Frontal cortex (tissue), 3 donors: ENCODE measurements at regions not wholly inside any gene's neighbourhood (a gene's known extent, or its start where the extent isn't known, plus 50 kb on each side); places are given as distances from the start of the nearest gene placed in this dataset.
"Not testable (repeated sequence)": the region's sequence is repeated elsewhere in the genome, so short reads cannot be mapped to it uniquely, and the experiment has no call there.

ENCODE experiments used
- DNase-seq, 2 donors: peaks; one replicate each; pipeline ENCODE4 v3.0.0; 2012; ENCODE audit warnings: low spot score in 2 of 2
- FAIRE-seq: peaks from 2 replicates; lab custom pipeline; 2012; peaks lifted over from hg19 to GRCh38; lab: Jason Lieb, UNC
- donor health status: control.
- donor health status: control.
- donor health status: control.

DNA sequence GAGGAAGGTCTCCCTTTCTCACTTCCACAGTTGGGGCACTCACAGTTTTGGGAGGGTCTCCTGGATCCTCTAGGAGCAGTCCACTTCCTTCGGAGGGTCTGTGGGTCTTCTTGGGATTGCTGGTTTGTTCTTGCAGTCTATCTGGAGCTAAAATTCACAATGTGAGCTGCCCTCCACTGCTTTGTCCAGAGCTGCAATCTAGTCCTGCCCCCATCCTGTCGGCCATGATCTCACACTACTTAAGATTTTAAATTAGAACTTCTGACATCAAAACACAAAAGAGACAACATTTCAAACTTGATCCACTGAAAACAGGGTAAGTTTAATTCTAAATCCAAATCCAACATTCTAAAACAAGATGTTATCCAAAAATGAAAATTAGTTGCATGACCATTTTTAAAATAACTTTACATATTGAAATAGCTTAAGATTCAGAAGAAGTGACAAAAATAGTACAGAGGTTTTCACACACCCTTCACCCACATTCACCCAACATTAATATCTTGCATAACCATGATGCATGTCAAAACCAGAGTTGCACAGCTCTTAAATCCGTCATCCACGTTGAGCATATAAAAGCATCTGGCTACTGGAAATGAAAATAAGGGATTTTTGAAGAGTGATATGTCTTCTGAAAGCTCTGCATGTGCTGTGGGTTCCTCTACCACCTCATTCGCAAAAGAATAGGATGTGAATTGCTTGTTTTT lies 113.7 kb upstream of the EPB41L4A start:
- FAIRE-seq: no peak
- DNase-seq: no peak

- DNase-seq (no peak), FAIRE-seq (no peak)
Measured at GRCh38 chr5:112533362-112533761, 114.3 kb upstream of the EPB41L4A start.

DNA sequence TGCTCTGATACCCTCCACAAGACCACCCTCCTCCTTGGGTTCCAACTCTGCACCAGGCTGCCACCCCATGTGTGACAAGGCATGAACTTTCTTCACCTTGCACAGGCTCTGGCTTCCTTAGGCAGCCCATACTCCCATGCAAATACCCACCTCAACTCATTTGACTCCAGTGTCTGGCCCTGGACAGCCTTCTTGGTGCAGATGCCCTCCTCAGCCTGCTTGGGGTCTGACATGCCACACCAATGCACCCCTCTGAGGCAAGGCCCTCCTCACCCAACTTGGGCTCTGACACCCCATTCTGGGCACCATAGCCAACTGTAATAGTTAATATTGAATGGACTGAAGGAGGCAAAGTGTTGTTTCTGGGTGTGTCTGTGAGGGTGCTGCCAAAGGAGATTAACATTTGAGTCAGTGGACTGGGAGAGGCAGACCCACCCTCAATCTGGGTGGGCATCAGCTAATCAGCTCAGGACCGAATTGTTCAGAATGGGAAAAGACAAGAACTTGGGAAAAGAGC lies 115.0 kb upstream of the EPB41L4A start:
- no peak for FAIRE-seq
- DNase-seq: no peak

DNA sequence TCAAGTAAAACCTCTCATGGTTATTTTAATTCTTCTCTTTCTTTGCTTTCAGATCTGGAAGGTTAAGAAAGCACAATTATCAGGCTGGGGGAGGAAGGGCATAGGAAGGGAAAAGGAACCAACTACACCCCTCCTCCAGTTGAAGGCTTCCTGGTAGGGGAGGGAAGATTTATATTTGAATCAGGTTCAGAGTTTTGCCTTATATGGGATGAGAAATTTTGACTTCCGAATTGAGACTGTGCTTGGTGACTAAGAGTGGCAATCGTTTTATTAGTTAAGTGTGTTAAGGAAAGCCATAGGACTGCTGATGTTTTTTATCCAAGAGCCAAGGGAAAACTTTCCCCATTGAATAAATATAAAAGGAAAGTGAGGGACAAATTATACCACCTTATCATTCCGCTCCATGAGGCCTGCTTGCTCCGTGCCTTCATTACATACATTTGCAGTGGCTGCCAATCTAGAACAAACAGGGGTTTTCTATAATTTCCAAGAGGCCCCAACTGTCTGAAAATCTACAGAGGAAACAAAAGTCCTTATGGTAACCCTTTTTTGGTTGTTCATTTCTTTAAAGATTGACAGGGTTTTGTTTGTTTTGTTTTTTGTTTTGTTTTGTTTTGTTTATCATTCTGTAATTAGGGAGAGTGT lies 115.7 kb upstream of the EPB41L4A start:
- FAIRE-seq: no peak
- no peak for DNase-seq

GRCh38 chr5:112535356-112535755 lies 116.3 kb upstream of the EPB41L4A start:
- FAIRE-seq: no peak
- DNase-seq: no peak

- DNase-seq, FAIRE-seq: not testable (repeated sequence)
Measured at GRCh38 chr5:112544558-112544957, 125.5 kb upstream of the EPB41L4A start.

GRCh38 chr5:112546946-112547592 lies 128.0 kb upstream of the EPB41L4A start:
- DNase-seq (no peak), FAIRE-seq (no peak)

- no peak for FAIRE-seq
Measured at GRCh38 chr5:112548246-112548881, 129.3 kb upstream of the EPB41L4A start.

DNA sequence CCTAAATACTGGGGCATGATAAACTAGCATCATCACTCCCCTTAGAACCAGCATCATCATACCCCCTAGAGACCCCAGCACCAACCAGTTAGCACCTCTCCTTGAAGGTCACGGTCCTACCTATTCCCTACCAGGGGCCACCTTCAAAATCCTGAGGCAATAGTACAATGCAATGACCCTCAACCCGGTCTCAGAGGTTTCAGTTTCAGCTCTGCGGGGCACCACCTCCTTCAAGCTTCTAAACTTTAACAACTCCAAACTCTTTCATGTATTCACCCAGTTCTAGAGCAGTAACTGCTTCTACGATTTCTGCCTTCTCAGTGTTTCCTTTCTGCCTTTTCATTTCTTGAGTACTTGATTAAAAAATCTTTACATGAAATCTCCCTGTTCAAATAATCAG lies 130.1 kb upstream of the EPB41L4A start:
- DNase-seq: no peak
- no peak for FAIRE-seq

More at GRCh38 chr5:112548246-112548881, 129.3 kb upstream of the EPB41L4A start:
- DNase-seq: no peak

GRCh38 chr5:112549605-112550166 lies 130.6 kb upstream of the EPB41L4A start:
- DNase-seq: no peak
- FAIRE-seq: no peak

GRCh38 chr5:112551419-112552032 lies 132.4 kb upstream of the EPB41L4A start:
- DNase-seq (peak; percentile 14 to 34), FAIRE-seq (peak; percentile 34)

- FAIRE-seq (no peak), DNase-seq (no peak)
Measured at GRCh38 chr5:112552216-112552615, 133.1 kb upstream of the EPB41L4A start.

- no peak for FAIRE-seq
- DNase-seq: no peak
Measured at GRCh38 chr5:112552791-112553190, 133.7 kb upstream of the EPB41L4A start.

DNA sequence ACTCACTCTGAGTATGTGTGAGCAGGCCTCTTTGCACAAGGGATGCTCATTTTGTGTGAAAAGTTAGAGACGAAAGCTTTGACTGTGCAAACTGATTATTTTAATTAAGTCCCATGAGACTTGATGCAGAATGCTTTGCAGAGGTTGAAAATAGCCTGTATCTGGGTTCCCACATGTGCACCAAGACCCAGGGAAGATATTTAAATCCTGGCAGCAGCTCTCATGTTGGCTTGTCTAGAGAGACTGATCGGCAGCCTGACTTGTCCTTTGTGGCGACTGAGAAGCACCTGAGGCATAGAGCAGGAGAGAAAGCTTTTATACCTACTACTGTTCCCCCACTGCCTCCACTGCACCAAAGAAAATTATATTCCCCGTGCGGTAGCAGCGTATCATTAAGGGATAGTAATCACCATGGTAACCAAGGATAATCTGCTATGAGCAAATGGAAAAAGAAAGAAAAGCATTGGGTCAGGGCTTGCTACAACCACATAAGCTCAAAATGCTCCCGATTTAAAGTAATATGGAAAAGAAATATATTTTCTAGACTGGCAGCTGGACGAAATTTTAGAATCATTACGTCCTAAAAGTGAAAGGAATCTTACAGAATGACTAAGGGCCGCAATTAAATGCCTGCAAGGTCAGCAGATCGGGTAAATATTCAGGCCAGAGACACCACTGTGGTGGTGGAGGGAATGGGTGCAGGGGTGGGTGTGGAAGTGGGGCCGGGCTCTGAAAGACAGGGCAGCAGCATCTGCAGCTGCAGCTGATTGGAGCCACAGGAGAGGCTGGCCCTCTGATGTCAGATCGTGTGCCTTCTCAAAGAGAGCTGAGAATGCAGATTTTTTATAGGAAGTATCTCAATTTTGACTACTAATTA lies 135.3 kb upstream of the EPB41L4A start:
- FAIRE-seq: no peak

GRCh38 chr5:112555197-112555596 lies 136.1 kb upstream of the EPB41L4A start:
- FAIRE-seq (no peak), DNase-seq (no peak)

More for the DNA sequence above, 135.3 kb upstream of the EPB41L4A start:
- DNase-seq: peak in 1 of 2 donors; percentile 2

DNA sequence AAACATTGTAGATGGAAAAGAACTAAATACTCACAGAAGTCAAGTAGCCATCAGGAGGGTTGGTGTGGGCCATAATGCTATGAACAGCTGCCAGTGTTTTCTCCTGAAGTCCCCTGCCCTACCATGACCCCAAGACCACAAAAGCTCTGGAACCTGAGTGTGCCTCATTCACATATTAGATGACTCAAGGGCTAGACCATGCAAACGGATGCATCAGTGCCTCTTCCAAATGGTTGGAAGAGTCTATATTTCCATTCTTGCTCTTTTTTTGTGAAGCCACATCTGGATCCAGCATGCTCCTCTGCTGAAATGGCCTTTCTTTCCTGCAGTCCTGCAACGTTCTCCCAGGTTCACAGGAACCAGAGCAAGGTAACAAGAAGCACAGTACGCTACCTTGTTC lies 136.6 kb upstream of the EPB41L4A start:
- FAIRE-seq (no peak), DNase-seq (no peak)

DNA sequence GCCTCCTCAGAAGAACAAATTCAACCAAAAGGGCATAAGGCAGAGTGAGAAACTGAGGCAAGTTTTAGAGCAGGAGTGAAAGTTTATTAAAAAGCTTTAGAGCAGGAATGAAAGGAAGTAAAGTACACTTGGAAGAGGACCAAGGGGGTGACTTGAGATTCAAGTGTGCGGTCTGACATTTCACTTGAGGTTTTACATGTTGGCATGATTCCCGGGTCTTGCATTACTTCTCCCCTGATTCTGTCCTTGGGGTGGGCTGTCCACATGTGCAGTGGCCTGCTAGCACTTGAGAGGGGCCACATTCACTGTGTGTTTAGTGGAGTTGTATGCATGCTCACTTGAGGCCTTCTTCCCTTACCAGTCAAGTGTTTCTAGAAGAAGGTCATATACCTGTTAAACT lies 140.4 kb upstream of the EPB41L4A start:
- DNase-seq, FAIRE-seq: not testable (repeated sequence)

- FAIRE-seq: no peak
- DNase-seq: no peak
Measured at GRCh38 chr5:112560371-112560770, 141.3 kb upstream of the EPB41L4A start.
